Effector memory CD4-positive, alpha-beta T cell (primary cell): ENCODE measurements at regions not wholly inside any gene's neighbourhood (a gene's known extent, or its start where the extent isn't known, plus 50 kb on each side); places are given as distances from the start of the nearest gene placed in this dataset.

ENCODE experiments used
- DNase-seq, 3 donors: peaks; one replicate each; pipeline ENCODE4 v3.0.0-alpha.2; 2020
- H3K27ac ChIP-seq: 2 replicates; pipeline ENCODE4 v1.7.0; 2013; ENCODE audit warnings: mild to moderate bottlenecking, low read length, moderate library complexity; ENCODE audit not compliant: insufficient read depth, poor library complexity, severe bottlenecking
- H3K27me3 ChIP-seq: replicated peaks from 2 replicates; pipeline ENCODE4 v1.7.0; 2013; ENCODE audit warnings: mild to moderate bottlenecking, low read length; ENCODE audit not compliant: insufficient read depth, control insufficient read depth, poor library complexity, severe bottlenecking
- H3K36me3 ChIP-seq: 2 replicates; pipeline ENCODE4 v1.7.0; 2013; ENCODE audit warnings: mild to moderate bottlenecking, low read length, moderate library complexity; ENCODE audit not compliant: control insufficient read depth, insufficient read depth
- H3K4me1 ChIP-seq: 2 replicates; pipeline ENCODE4 v1.7.0; 2013; ENCODE audit warnings: low read length, mild to moderate bottlenecking; ENCODE audit not compliant: control insufficient read depth, insufficient read depth, poor library complexity, severe bottlenecking
- H3K4me3 ChIP-seq: 2 replicates; pipeline ENCODE4 v1.7.0; 2013; ENCODE audit warnings: low read length, low read depth, mild to moderate bottlenecking; ENCODE audit not compliant: insufficient read depth, poor library complexity, severe bottlenecking
- H3K9me3 ChIP-seq: 2 replicates; pipeline ENCODE4 v1.7.0; 2013; ENCODE audit warnings: mild to moderate bottlenecking, low read length, moderate library complexity; ENCODE audit not compliant: control insufficient read depth

GRCh38 chr2:206845877-206846276, 80.5 kb downstream of the FASTKD2 start:
- no peak overlapping the region for H3K4me3 ChIP-seq
- H3K27me3 ChIP-seq, result no peaks in the 10 kb centered on the region
- no peaks in the 10 kb centered on the region for H3K4me1 ChIP-seq
- H3K36me3 ChIP-seq, result no peaks in the 10 kb centered on the region
- DNase-seq, result no peak
- H3K9me3 ChIP-seq, result no peaks in the 10 kb centered on the region
- H3K27ac ChIP-seq, result no peak overlapping the region

- Histone ChIP-seq H3K36me3 (no peaks in the 10 kb centered on the region), H3K27me3 (no peaks in the 10 kb centered on the region), H3K9me3 (no peaks in the 10 kb centered on the region), H3K27ac (no peak overlapping the region), H3K4me1 (no peaks in the 10 kb centered on the region), H3K4me3 (no peak overlapping the region)
- DNase-seq, result no peak
These were observed 80.9 kb downstream of the FASTKD2 start for GRCh38 chr2:206846331-206846730.

- Histone ChIP-seq H3K27me3 (no peaks in the 10 kb centered on the region), H3K36me3 (no peaks in the 10 kb centered on the region), H3K9me3 (no peaks in the 10 kb centered on the region), H3K4me3 (no peak overlapping the region), H3K27ac (no peak overlapping the region), H3K4me1 (no peaks in the 10 kb centered on the region)
- DNase-seq, result no peak
These were observed 81.8 kb downstream of the FASTKD2 start for GRCh38 chr2:206846981-206847834.

GRCh38 chr2:206850369-206850768, 85.0 kb downstream of the FASTKD2 start:
- Histone ChIP-seq H3K36me3 (no peaks in the 10 kb centered on the region), H3K27ac (no peak overlapping the region), H3K27me3 (no peaks in the 10 kb centered on the region), H3K4me1 (no peaks in the 10 kb centered on the region), H3K9me3 (no peaks in the 10 kb centered on the region), H3K4me3 (no peak overlapping the region)
- no peak for DNase-seq

GRCh38 chr2:206851521-206851920, 86.1 kb downstream of the FASTKD2 start:
- Histone ChIP-seq H3K27me3 (no peaks in the 10 kb centered on the region), H3K36me3 (no peaks in the 10 kb centered on the region), H3K27ac (no peak overlapping the region), H3K4me1 (no peaks in the 10 kb centered on the region), H3K4me3 (no peak overlapping the region), H3K9me3 (no peaks in the 10 kb centered on the region)
- no peak for DNase-seq

GRCh38 chr2:206853915-206854314, 85.4 kb upstream of the CPO start:
- no peaks in the 10 kb centered on the region for H3K9me3 ChIP-seq
- no peaks in the 10 kb centered on the region for H3K4me1 ChIP-seq
- no peak for DNase-seq
- no peaks in the 10 kb centered on the region for H3K36me3 ChIP-seq
- H3K27me3 ChIP-seq, result no peaks in the 10 kb centered on the region
- no peak overlapping the region for H3K4me3 ChIP-seq
- no peak overlapping the region for H3K27ac ChIP-seq

- no peak overlapping the region for H3K4me3 ChIP-seq
- H3K36me3 ChIP-seq, result no peaks in the 10 kb centered on the region
- no peak overlapping the region for H3K27ac ChIP-seq
- no peaks in the 10 kb centered on the region for H3K9me3 ChIP-seq
- DNase-seq, result no peak
- no peaks in the 10 kb centered on the region for H3K4me1 ChIP-seq
- no peaks in the 10 kb centered on the region for H3K27me3 ChIP-seq
These were observed 83.5 kb upstream of the CPO start for GRCh38 chr2:206855585-206856433.

GRCh38 chr2:206856513-206856912, 82.8 kb upstream of the CPO start:
- Histone ChIP-seq H3K27me3 (no peaks in the 10 kb centered on the region), H3K4me1 (no peaks in the 10 kb centered on the region), H3K9me3 (no peaks in the 10 kb centered on the region), H3K4me3 (no peak overlapping the region), H3K36me3 (no peaks in the 10 kb centered on the region), H3K27ac (no peak overlapping the region)
- no peak for DNase-seq

GRCh38 chr2:206858687-206859329, 80.5 kb upstream of the CPO start:
- Histone ChIP-seq H3K27me3 (no peaks in the 10 kb centered on the region), H3K4me3 (no peak overlapping the region), H3K27ac (peak overlapping the region; percentile 1), H3K36me3 (no peaks in the 10 kb centered on the region), H3K9me3 (no peaks in the 10 kb centered on the region), H3K4me1 (no peaks in the 10 kb centered on the region)
- DNase-seq, result no peak
